ENCODE measurements at regions not wholly inside any gene's neighbourhood (a gene's known extent, or its start where the extent isn't known, plus 50 kb on each side); places are given as distances from the start of the nearest gene placed in this dataset.

GRCh38 chr10:117734731-117735405 lies 192.3 kb downstream of the EMX2 start:
- in situ Hi-C loops (cut with MboI; ENCODE audit: low pct_unique_long_range_greater_than_20kb, low sequenced_read_pairs): no loop called here
- no peak for DNase-seq

GRCh38 chr10:117736655-117737054 lies 194.1 kb downstream of the EMX2 start:
- no peak for DNase-seq

GRCh38 chr10:117740088-117740487 lies 197.5 kb downstream of the EMX2 start:
- DNase-seq: no peak
- in situ Hi-C loops (cut with MboI; ENCODE audit: low pct_unique_long_range_greater_than_20kb, low sequenced_read_pairs): no loop called here

More at GRCh38 chr10:117736655-117737054, 194.1 kb downstream of the EMX2 start:
- in situ Hi-C loops (cut with MboI; ENCODE audit: low pct_unique_long_range_greater_than_20kb, low sequenced_read_pairs): no loop called here

- DNase-seq: no peak
Observed at GRCh38 chr10:117740691-117741222, 198.2 kb downstream of the EMX2 start.

GRCh38 chr10:117741524-117741923 lies 199.0 kb downstream of the EMX2 start:
- in situ Hi-C loops (cut with MboI; ENCODE audit: low pct_unique_long_range_greater_than_20kb, low sequenced_read_pairs): no loop called here
- no peak for DNase-seq

More at GRCh38 chr10:117740691-117741222, 198.2 kb downstream of the EMX2 start:
- in situ Hi-C loops (cut with MboI; ENCODE audit: low pct_unique_long_range_greater_than_20kb, low sequenced_read_pairs): no loop called here

GRCh38 chr10:117743509-117743908 lies 201.0 kb downstream of the EMX2 start:
- in situ Hi-C loops (cut with MboI; ENCODE audit: low pct_unique_long_range_greater_than_20kb, low sequenced_read_pairs): no loop called here
- DNase-seq: no peak

- in situ Hi-C loops (cut with MboI; ENCODE audit: low pct_unique_long_range_greater_than_20kb, low sequenced_read_pairs): no loop called here
- DNase-seq: no peak
Observed at GRCh38 chr10:117745301-117745700, 202.8 kb downstream of the EMX2 start.

GRCh38 chr10:117746541-117747448 lies 204.2 kb downstream of the EMX2 start:
- no peak for DNase-seq
- in situ Hi-C loops (cut with MboI; ENCODE audit: low pct_unique_long_range_greater_than_20kb, low sequenced_read_pairs): no loop called here

- DNase-seq: no peak
- in situ Hi-C loops (cut with MboI; ENCODE audit: low pct_unique_long_range_greater_than_20kb, low sequenced_read_pairs): no loop called here
Observed at GRCh38 chr10:117747636-117748035, 205.1 kb downstream of the EMX2 start.

GRCh38 chr10:117748058-117748457 lies 205.5 kb downstream of the EMX2 start:
- DNase-seq: no peak
- in situ Hi-C loops (cut with MboI; ENCODE audit: low pct_unique_long_range_greater_than_20kb, low sequenced_read_pairs): no loop called here

- no peak for DNase-seq
- in situ Hi-C loops (cut with MboI; ENCODE audit: low pct_unique_long_range_greater_than_20kb, low sequenced_read_pairs): no loop called here
Observed at GRCh38 chr10:117750616-117751015, 208.1 kb downstream of the EMX2 start.

- in situ Hi-C loops (cut with MboI; ENCODE audit: low pct_unique_long_range_greater_than_20kb, low sequenced_read_pairs): no loop called here
Observed at GRCh38 chr10:117751259-117751658, 208.7 kb downstream of the EMX2 start.

GRCh38 chr10:117752103-117752502 lies 209.6 kb downstream of the EMX2 start:
- no peak for DNase-seq
- in situ Hi-C loops (cut with MboI; ENCODE audit: low pct_unique_long_range_greater_than_20kb, low sequenced_read_pairs): no loop called here

More at GRCh38 chr10:117751259-117751658, 208.7 kb downstream of the EMX2 start:
- no peak for DNase-seq

GRCh38 chr10:117754770-117755658 lies 212.5 kb downstream of the EMX2 start:
- in situ Hi-C loops (cut with MboI; ENCODE audit: low pct_unique_long_range_greater_than_20kb, low sequenced_read_pairs): no loop called here

GRCh38 chr10:117755659-117756014 lies 213.1 kb downstream of the EMX2 start:
- no peak for DNase-seq
- in situ Hi-C loops (cut with MboI; ENCODE audit: low pct_unique_long_range_greater_than_20kb, low sequenced_read_pairs): no loop called here

More at GRCh38 chr10:117754770-117755658, 212.5 kb downstream of the EMX2 start:
- no peak for DNase-seq

GRCh38 chr10:117757086-117757720 lies 214.7 kb downstream of the EMX2 start:
- in situ Hi-C loops (cut with MboI; ENCODE audit: low pct_unique_long_range_greater_than_20kb, low sequenced_read_pairs): no loop called here
- DNase-seq: no peak

- DNase-seq: no peak
- in situ Hi-C loops (cut with MboI; ENCODE audit: low pct_unique_long_range_greater_than_20kb, low sequenced_read_pairs): no loop called here
Observed at GRCh38 chr10:117759266-117759665, 216.7 kb downstream of the EMX2 start.

GRCh38 chr10:117761695-117762094 lies 219.1 kb downstream of the EMX2 start:
- in situ Hi-C loops (cut with MboI; ENCODE audit: low pct_unique_long_range_greater_than_20kb, low sequenced_read_pairs): no loop called here
- DNase-seq: no peak

Data from KBM-7 (cell line).